A673 (cell line): ENCODE measurements at regions not wholly inside any gene's neighbourhood (a gene's known extent, or its start where the extent isn't known, plus 50 kb on each side); places are given as distances from the start of the nearest gene placed in this dataset.

ENCODE experiments used
- BruUV-seq: library from RNA; stranded (reverse); fragments of 400-500 nt; replicated peaks from 2 replicates; lab custom pipeline; 2021; lab: Mats Ljungman, UMichigan
- CTCF ChIA-PET: fragments of 300-600 bp; sonication (Branson Sonifier 250); formaldehyde crosslinking; loops from one replicate; lab custom pipeline; 2022; ENCODE audit warnings: antibody characterized with exemption; lab: Charles Lee
- POLR2A ChIA-PET: fragments of 300-600 bp; sonication (Branson Sonifier 250); formaldehyde crosslinking; loops from one replicate; lab custom pipeline; 2022; ENCODE audit warnings: antibody characterized with exemption; ENCODE audit not compliant: low non-redundant PET; lab: Charles Lee
- DNase-seq: peaks from one replicate; pipeline ENCODE4 v3.0.0-alpha.2; 2015; ENCODE audit warnings: low spot score
- H3K27ac ChIP-seq: fragments of 200-600 bp; sonication (generic); 2 replicates; pipeline ENCODE4 v1.5.1; 2016; ENCODE audit warnings: mixed run types, low read depth, mild to moderate bottlenecking, mixed read lengths, antibody characterized with exemption, low read length; ENCODE audit not compliant: poor library complexity, severe bottlenecking
- H3K27me3 ChIP-seq: fragments of 200-600 bp; sonication (generic); replicated peaks from 2 replicates; pipeline ENCODE4 v1.6.1; 2017; ENCODE audit warnings: mixed run types, low read depth, mild to moderate bottlenecking, mixed read lengths, antibody characterized with exemption, low read length; ENCODE audit not compliant: insufficient read depth, poor library complexity
- H3K36me3 ChIP-seq: fragments of 200-600 bp; sonication (generic); 2 replicates; pipeline ENCODE4 v1.6.1; 2016; ENCODE audit warnings: mixed run types, mild to moderate bottlenecking, mixed read lengths, antibody characterized with exemption, low read length; ENCODE audit not compliant: insufficient read depth, poor library complexity, severe bottlenecking
- H3K4me1 ChIP-seq: fragments of 200-600 bp; sonication (generic); 2 replicates; pipeline ENCODE4 v1.6.1; 2017; ENCODE audit warnings: mixed run types, mild to moderate bottlenecking, mixed read lengths, antibody characterized with exemption, low read length; ENCODE audit not compliant: insufficient read depth, poor library complexity, severe bottlenecking
- H3K4me3 ChIP-seq: fragments of 200-600 bp; sonication (generic); 2 replicates; pipeline ENCODE4 v1.5.1; 2016; ENCODE audit warnings: low read depth, mixed run types, mild to moderate bottlenecking, mixed read lengths, low read length; ENCODE audit not compliant: poor library complexity, severe bottlenecking
- H3K9me3 ChIP-seq: fragments of 200-600 bp; sonication (generic); 2 replicates; pipeline ENCODE4 v1.6.1; 2016; ENCODE audit warnings: mixed run types, low read depth, mild to moderate bottlenecking, mixed read lengths, antibody characterized with exemption, low read length; ENCODE audit not compliant: poor library complexity, severe bottlenecking
- CTCF ChIP-seq: fragments of 300-800, 200-600 bp; sonication (generic); conservative IDR thresholded peaks from 2 replicates; pipeline ENCODE4 v1.5.1; 2017; ENCODE audit warnings: low read depth, mild to moderate bottlenecking, antibody characterized with exemption, low read length, moderate library complexity, mixed read lengths
- EZH2 ChIP-seq: fragments of 200-600 bp; sonication (generic); IDR thresholded peaks from 2 replicates; pipeline ENCODE4 v1.6.1; 2017; ENCODE audit warnings: borderline replicate concordance, low read depth, mild to moderate bottlenecking, mixed read lengths, antibody characterized with exemption, low read length; ENCODE audit not compliant: poor library complexity, severe bottlenecking
- intact Hi-C: fragments of 100-400 bp; cut with micrococcal nuclease; formaldehyde crosslinking; loops from one replicate; pipeline ENCODE4 v1.10.0; 2022; ENCODE audit not compliant: unreplicated experiment

GRCh38 chr14:95984206-95984605, 55.0 kb upstream of the C14orf132 start:
- CTCF ChIA-PET = no interaction called here
- Histone ChIP-seq H3K9me3 (no peaks in the 10 kb centered on the region), H3K27me3 (peaks cover 42% of the 10 kb centered on the region), H3K36me3 (no peaks in the 10 kb centered on the region), H3K4me3 (no peak overlapping the region), H3K4me1 (no peaks in the 10 kb centered on the region), H3K27ac (no peak overlapping the region)
- intact Hi-C loops = no loop called here
- no peak for DNase-seq
- no peak for TF ChIP-seq EZH2
- TF ChIP-seq CTCF = no peak
- no TSS peak for BruUV-seq
- POLR2A ChIA-PET = no interaction called here
